ENCODE measurements at regions not wholly inside any gene's neighbourhood (a gene's known extent, or its start where the extent isn't known, plus 50 kb on each side); places are given as distances from the start of the nearest gene placed in this dataset.

GRCh38 chr20:60274717-60275116 is 316.5 kb downstream of the CDH26 start:
- DNase-seq (ENCODE audit: low read depth) = no peak
- H3K4me3 ChIP-seq (ENCODE audit: control insufficient read depth, low read depth, low read length) = no peak overlapping the region
- no peak for TF ChIP-seq CTCF (conservative IDR thresholded peaks at IDR 0.05; ENCODE audit: control insufficient read depth, insufficient read depth, low read depth, low read length)

- no peak for TF ChIP-seq CTCF (conservative IDR thresholded peaks at IDR 0.05; ENCODE audit: control insufficient read depth, insufficient read depth, low read depth, low read length)
Measured at GRCh38 chr20:60281295-60281694, 323.1 kb downstream of the CDH26 start.

GRCh38 chr20:60283281-60283680 is 325.1 kb downstream of the CDH26 start:
- no peak for TF ChIP-seq CTCF (conservative IDR thresholded peaks at IDR 0.05; ENCODE audit: control insufficient read depth, insufficient read depth, low read depth, low read length)
- DNase-seq (ENCODE audit: low read depth) = peak; percentile 11
- no peak overlapping the region for H3K4me3 ChIP-seq (ENCODE audit: control insufficient read depth, low read depth, low read length)

More at GRCh38 chr20:60281295-60281694, 323.1 kb downstream of the CDH26 start:
- H3K4me3 ChIP-seq (ENCODE audit: control insufficient read depth, low read depth, low read length) = no peak overlapping the region
- no peak for DNase-seq (ENCODE audit: low read depth)

GRCh38 chr20:60286764-60287163 is 328.5 kb downstream of the CDH26 start:
- DNase-seq (ENCODE audit: low read depth) = no peak
- no peak for TF ChIP-seq CTCF (conservative IDR thresholded peaks at IDR 0.05; ENCODE audit: control insufficient read depth, insufficient read depth, low read depth, low read length)
- no peak overlapping the region for H3K4me3 ChIP-seq (ENCODE audit: control insufficient read depth, low read depth, low read length)

- no peak overlapping the region for H3K4me3 ChIP-seq (ENCODE audit: control insufficient read depth, low read depth, low read length)
- no peak for DNase-seq (ENCODE audit: low read depth)
- TF ChIP-seq CTCF (conservative IDR thresholded peaks at IDR 0.05; ENCODE audit: control insufficient read depth, insufficient read depth, low read depth, low read length) = no peak
Measured at GRCh38 chr20:60288945-60289344, 330.7 kb downstream of the CDH26 start.

GRCh38 chr20:60292001-60292520 is 333.8 kb downstream of the CDH26 start:
- DNase-seq (ENCODE audit: low read depth) = no peak
- H3K4me3 ChIP-seq (ENCODE audit: control insufficient read depth, low read depth, low read length) = no peak overlapping the region
- TF ChIP-seq CTCF (conservative IDR thresholded peaks at IDR 0.05; ENCODE audit: control insufficient read depth, insufficient read depth, low read depth, low read length) = no peak

- TF ChIP-seq CTCF (conservative IDR thresholded peaks at IDR 0.05; ENCODE audit: control insufficient read depth, insufficient read depth, low read depth, low read length) = no peak
- no peak for DNase-seq (ENCODE audit: low read depth)
- no peak overlapping the region for H3K4me3 ChIP-seq (ENCODE audit: control insufficient read depth, low read depth, low read length)
Measured at GRCh38 chr20:60294632-60295031, 336.4 kb downstream of the CDH26 start.

Measured in fibroblast of mammary gland (primary cell).